ENCODE measurements at regions not wholly inside any gene's neighbourhood (a gene's known extent, or its start where the extent isn't known, plus 50 kb on each side); places are given as distances from the start of the nearest gene placed in this dataset.

DNA sequence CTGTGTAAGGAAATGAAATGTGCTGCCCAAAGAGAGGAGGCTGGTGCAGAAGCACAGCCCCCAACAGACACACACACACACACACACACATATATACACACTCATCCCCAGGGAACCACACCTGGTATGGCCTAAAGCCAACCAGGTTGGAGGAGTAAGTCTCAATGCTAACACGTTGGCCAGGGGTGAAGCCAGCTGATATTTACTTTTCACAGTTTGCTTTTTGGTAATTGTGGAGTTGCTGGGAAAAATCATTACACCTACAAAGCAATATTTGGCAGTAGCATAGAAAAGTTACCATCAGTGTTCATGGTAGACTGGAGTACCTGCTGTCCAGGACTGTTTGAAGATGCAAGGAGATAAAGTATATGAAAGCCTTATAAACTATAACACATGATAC lies 50.3 kb upstream of the NAA20 start:
- Mint-ChIP-seq H3K9me3 (no peaks in the 10 kb centered on the region), H3K27me3 (ENCODE audit: low read depth in 2 of 2) (peaks cover 0 to 5% of the 10 kb centered on the region in 2 donors), H3K36me3 (no peaks in the 10 kb centered on the region), H3K4me3 (no peak overlapping the region), H3K4me1 (peaks cover 9 to 13% of the 10 kb centered on the region in 2 donors), H3K27ac (no peak overlapping the region)
- TF ChIP-seq, protein P1, sequence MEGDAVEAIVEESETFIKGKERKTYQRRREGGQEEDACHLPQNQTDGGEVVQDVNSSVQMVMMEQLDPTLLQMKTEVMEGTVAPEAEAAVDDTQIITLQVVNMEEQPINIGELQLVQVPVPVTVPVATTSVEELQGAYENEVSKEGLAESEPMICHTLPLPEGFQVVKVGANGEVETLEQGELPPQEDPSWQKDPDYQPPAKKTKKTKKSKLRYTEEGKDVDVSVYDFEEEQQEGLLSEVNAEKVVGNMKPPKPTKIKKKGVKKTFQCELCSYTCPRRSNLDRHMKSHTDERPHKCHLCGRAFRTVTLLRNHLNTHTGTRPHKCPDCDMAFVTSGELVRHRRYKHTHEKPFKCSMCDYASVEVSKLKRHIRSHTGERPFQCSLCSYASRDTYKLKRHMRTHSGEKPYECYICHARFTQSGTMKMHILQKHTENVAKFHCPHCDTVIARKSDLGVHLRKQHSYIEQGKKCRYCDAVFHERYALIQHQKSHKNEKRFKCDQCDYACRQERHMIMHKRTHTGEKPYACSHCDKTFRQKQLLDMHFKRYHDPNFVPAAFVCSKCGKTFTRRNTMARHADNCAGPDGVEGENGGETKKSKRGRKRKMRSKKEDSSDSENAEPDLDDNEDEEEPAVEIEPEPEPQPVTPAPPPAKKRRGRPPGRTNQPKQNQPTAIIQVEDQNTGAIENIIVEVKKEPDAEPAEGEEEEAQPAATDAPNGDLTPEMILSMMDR (IDR thresholded peaks at IDR 0.05): no peak
- no peaks in the 10 kb centered on the region for H3K36me3 ChIP-seq (ENCODE audit: control insufficient read depth, insufficient read depth, low read length)
- H3K27ac ChIP-seq (ENCODE audit: low read length): no peak overlapping the region
- WGBS (ENCODE audit: insufficient coverage): 63% methylated on average over 1 of the region's 1 CpG
- H3K4me3 ChIP-seq (ENCODE audit: low read length): no peak overlapping the region
- DNase-seq (no peak), ATAC-seq (no peak)
- no peaks in the 10 kb centered on the region for H3K9me3 ChIP-seq (ENCODE audit: control insufficient read depth, insufficient read depth, low read length)
- intact Hi-C loops (cut with micrococcal nuclease): no loop called here
- no peaks in the 10 kb centered on the region for H3K27me3 ChIP-seq (ENCODE audit: control insufficient read depth, insufficient read depth, low read length)
- peaks cover 10% of the 10 kb centered on the region for H3K4me1 ChIP-seq (ENCODE audit: control insufficient read depth, insufficient read depth, low read length)

Measured in natural killer cell (primary cell).